Uterus (tissue), 2 donors: ENCODE measurements at regions not wholly inside any gene's neighbourhood (a gene's known extent, or its start where the extent isn't known, plus 50 kb on each side); places are given as distances from the start of the nearest gene placed in this dataset.

Experiments
- CTCF ChIP-seq, 4 experiments: fragments of 200-600 bp in 2 of 4; fragments of 450-650 bp in 2 of 4; sonication (generic) in 2 of 4; IDR thresholded peaks; one replicate each; pipeline ENCODE4 v1.5.1; 2016 to 2019; ENCODE audit warnings: antibody characterized with exemption in 4 of 4, mild to moderate bottlenecking in 2 of 4, moderate library complexity in 1 of 4
- POLR2A ChIP-seq, 2 donors: fragments of 450-650 bp; IDR thresholded peaks; one replicate each; pipeline ENCODE4 v1.6.1; 2016; ENCODE audit warnings: antibody characterized with exemption in 2 of 2, mild to moderate bottlenecking in 1 of 2, moderate library complexity in 1 of 2

GRCh38 chr3:161800985-161801559, 304.5 kb downstream of the OTOL1 start:
- TF ChIP-seq CTCF (IDR thresholded peaks at IDR 0.05) (no peak), POLR2A (IDR thresholded peaks at IDR 0.05) (no peak)
